SK-N-SH treated with all-trans-retinoic acid at 6 μM for 48 hours (cell line): ENCODE measurements at regions not wholly inside any gene's neighbourhood (a gene's known extent, or its start where the extent isn't known, plus 50 kb on each side); places are given as distances from the start of the nearest gene placed in this dataset.

Experiments used
- ISL1 ChIP-seq: fragments of 250-450 bp; sonication (Bioruptor Pico); IDR thresholded peaks from 2 replicates; pipeline ENCODE4 v2.1.2; 2022; ENCODE audit warnings: mild to moderate bottlenecking, moderate library complexity
- PATZ1 ChIP-seq: fragments of 250-450 bp; sonication (Bioruptor Pico); IDR thresholded peaks from 2 replicates; pipeline ENCODE4 v1.8.0; 2020; ENCODE audit warnings: mild to moderate bottlenecking, moderate library complexity, borderline replicate concordance
- RARB ChIP-seq: fragments of 250-450 bp; sonication (Bioruptor Pico); IDR thresholded peaks from 2 replicates; pipeline ENCODE4 v1.8.0; 2021; ENCODE audit warnings: mild to moderate bottlenecking, moderate library complexity
- TCF4 ChIP-seq: fragments of 250-450 bp; sonication (Bioruptor Pico); IDR thresholded peaks from 2 replicates; pipeline ENCODE4 v1.8.0; 2021; ENCODE audit warnings: mild to moderate bottlenecking, moderate library complexity, borderline replicate concordance
- ZFP3 ChIP-seq: fragments of 250-450 bp; sonication (Bioruptor Pico); IDR thresholded peaks from 2 replicates; pipeline ENCODE4 v1.5.0; 2020; ENCODE audit warnings: mild to moderate bottlenecking, moderate library complexity
- ZNF70 ChIP-seq: fragments of 450-650 bp; formaldehyde crosslinking; IDR thresholded peaks from 2 replicates; pipeline ENCODE4 v1.5.0; 2020; ENCODE audit warnings: mild to moderate bottlenecking, moderate library complexity

GRCh38 chr4:14829795-14830194 lies 172.5 kb upstream of the CPEB2 start:
- TF ChIP-seq ZNF70 (CRISPR knock-in tag): no peak
- no peak for TF ChIP-seq PATZ1 (CRISPR knock-in tag)
- TF ChIP-seq RARB (CRISPR knock-in tag): no peak
- no peak for TF ChIP-seq TCF4 (CRISPR knock-in tag)
- TF ChIP-seq ZFP3 (CRISPR knock-in tag): no peak
- TF ChIP-seq ISL1: no peak
